ENCODE measurements at regions not wholly inside any gene's neighbourhood (a gene's known extent, or its start where the extent isn't known, plus 50 kb on each side); places are given as distances from the start of the nearest gene placed in this dataset.
A peak's percentile ranks its signal among the peaks of the same experiment; 100 is the strongest.

DNA sequence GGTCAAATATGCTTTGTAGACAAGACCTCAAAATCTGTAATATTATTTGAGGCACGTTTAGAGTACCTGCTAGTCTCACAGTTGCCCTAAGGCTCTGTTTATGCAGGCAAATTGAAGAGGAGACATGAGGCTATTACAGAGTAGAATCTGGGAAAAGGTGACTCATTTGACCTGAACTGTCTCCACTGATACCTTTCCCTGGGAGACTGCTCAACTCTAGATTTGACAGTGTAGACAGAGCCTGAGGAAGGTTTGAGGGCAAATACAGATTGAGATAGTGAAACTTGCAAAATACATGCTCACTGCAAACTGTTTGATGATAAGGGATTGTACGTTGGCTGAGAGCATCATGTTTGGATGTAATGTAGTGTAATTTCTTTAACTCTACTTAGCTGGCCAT lies 1266.6 kb upstream of the CDH8 start:
- Mint-ChIP-seq H3K27me3 (ENCODE audit: insufficient read depth) (no peaks in the 10 kb centered on the region), H3K27ac (no peak overlapping the region), H3K4me1 (ENCODE audit: low read depth) (no peaks in the 10 kb centered on the region), H3K4me3 (no peak overlapping the region), H3K9me3 (peaks cover 14% of the 10 kb centered on the region), H3K36me3 (ENCODE audit: low read depth) (no peaks in the 10 kb centered on the region)
- DNase-seq = no peak
- TF ChIP-seq CTCF (IDR thresholded peaks at IDR 0.05) = no peak

- no peaks in the 10 kb centered on the region for H3K4me1 Mint-ChIP-seq (ENCODE audit: low read depth)
- H3K9me3 Mint-ChIP-seq = peaks cover 14% of the 10 kb centered on the region
- H3K36me3 Mint-ChIP-seq (ENCODE audit: low read depth) = no peaks in the 10 kb centered on the region
- no peak for TF ChIP-seq CTCF (IDR thresholded peaks at IDR 0.05)
- no peak overlapping the region for H3K4me3 Mint-ChIP-seq
- no peak overlapping the region for H3K27ac Mint-ChIP-seq
- H3K27me3 Mint-ChIP-seq (ENCODE audit: insufficient read depth) = no peaks in the 10 kb centered on the region
- no peak for DNase-seq
These were observed 1265.1 kb upstream of the CDH8 start for GRCh38 chr16:63301349-63301748.

GRCh38 chr16:63298993-63299392 lies 1262.8 kb upstream of the CDH8 start:
- Mint-ChIP-seq H3K4me1 (ENCODE audit: low read depth) (no peaks in the 10 kb centered on the region), H3K9me3 (peaks cover 21% of the 10 kb centered on the region), H3K36me3 (ENCODE audit: low read depth) (no peaks in the 10 kb centered on the region), H3K4me3 (no peak overlapping the region), H3K27me3 (ENCODE audit: insufficient read depth) (no peaks in the 10 kb centered on the region), H3K27ac (no peak overlapping the region)
- TF ChIP-seq CTCF (IDR thresholded peaks at IDR 0.05) = no peak
- DNase-seq = no peak

- no peak overlapping the region for H3K4me3 Mint-ChIP-seq
- peaks cover 35% of the 10 kb centered on the region for H3K9me3 Mint-ChIP-seq
- DNase-seq = no peak
- no peaks in the 10 kb centered on the region for H3K36me3 Mint-ChIP-seq (ENCODE audit: low read depth)
- no peak overlapping the region for H3K27ac Mint-ChIP-seq
- peaks cover 2% of the 10 kb centered on the region for H3K27me3 Mint-ChIP-seq (ENCODE audit: insufficient read depth)
- H3K4me1 Mint-ChIP-seq (ENCODE audit: low read depth) = no peaks in the 10 kb centered on the region
- no peak for TF ChIP-seq CTCF (IDR thresholded peaks at IDR 0.05)
These were observed 1255.8 kb upstream of the CDH8 start for GRCh38 chr16:63292036-63292435.

- peak; percentile 53; the same call in 1 of the 2 replicates for TF ChIP-seq CTCF (IDR thresholded peaks at IDR 0.05)
- Mint-ChIP-seq H3K4me1 (ENCODE audit: low read depth) (no peaks in the 10 kb centered on the region), H3K27ac (no peak overlapping the region), H3K9me3 (peaks cover 27% of the 10 kb centered on the region), H3K36me3 (ENCODE audit: low read depth) (no peaks in the 10 kb centered on the region), H3K27me3 (ENCODE audit: insufficient read depth) (peaks cover 2% of the 10 kb centered on the region), H3K4me3 (no peak overlapping the region)
- DNase-seq = no peak
These were observed 1253.7 kb upstream of the CDH8 start for GRCh38 chr16:63289834-63290460.

DNA sequence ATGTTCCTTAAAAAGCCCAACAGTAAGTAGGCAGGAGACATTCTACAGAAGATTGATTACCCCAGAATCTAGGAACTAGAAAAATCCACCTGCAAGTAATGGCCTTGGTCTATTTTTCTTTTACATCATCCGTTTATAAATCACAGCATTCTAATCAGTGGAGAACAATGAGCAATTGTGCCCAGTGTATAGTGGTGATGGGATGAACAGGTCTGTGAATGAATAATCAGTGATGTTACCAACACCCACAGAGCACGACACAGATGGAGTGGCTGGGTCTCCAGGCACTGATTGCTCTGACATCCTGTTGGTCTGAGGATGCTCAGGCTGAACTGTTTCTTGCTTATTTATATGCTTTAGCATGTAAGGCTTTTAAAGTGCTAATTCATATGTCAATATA lies 1251.2 kb upstream of the CDH8 start:
- Mint-ChIP-seq H3K9me3 (peaks cover 18% of the 10 kb centered on the region), H3K4me3 (no peak overlapping the region), H3K4me1 (ENCODE audit: low read depth) (no peaks in the 10 kb centered on the region)

More for the DNA sequence above, 1251.2 kb upstream of the CDH8 start:
- DNase-seq = no peak
- H3K36me3 Mint-ChIP-seq (ENCODE audit: low read depth) = no peaks in the 10 kb centered on the region
- no peak overlapping the region for H3K27ac Mint-ChIP-seq
- no peak for TF ChIP-seq CTCF (IDR thresholded peaks at IDR 0.05)
- H3K27me3 Mint-ChIP-seq (ENCODE audit: insufficient read depth) = peaks cover 2% of the 10 kb centered on the region

Data from HFFc6 (cell line).